ENCODE measurements at regions not wholly inside any gene's neighbourhood (a gene's known extent, or its start where the extent isn't known, plus 50 kb on each side); places are given as distances from the start of the nearest gene placed in this dataset.

- TF ChIP-seq EZH2 (IDR thresholded peaks at IDR 0.05) (no peak), POLR2AphosphoS5 (IDR thresholded peaks at IDR 0.05; ENCODE audit: borderline replicate concordance, low read depth, low read length) (no peak)
These were observed 68.8 kb upstream of the SSBP2 start for GRCh38 chr5:81819556-81820317.
